H1 (cell line): ENCODE measurements at regions not wholly inside any gene's neighbourhood (a gene's known extent, or its start where the extent isn't known, plus 50 kb on each side); places are given as distances from the start of the nearest gene placed in this dataset.
"Not testable (repeated sequence)": the region's sequence is repeated elsewhere in the genome, so short reads cannot be mapped to it uniquely, and the experiment has no call there.

Experiments
- CTCF ChIA-PET: fragments of 300-600 bp; sonication (Branson Sonifier 250); formaldehyde crosslinking; loops from one replicate; lab custom pipeline; 2021; ENCODE audit not compliant: partially characterized antibody; lab: Charles Lee
- POLR2A ChIA-PET: fragments of 300-600 bp; sonication (Branson Sonifier 250); formaldehyde crosslinking; loops from one replicate; lab custom pipeline; 2021; ENCODE audit warnings: inconsistent platforms; ENCODE audit not compliant: partially characterized antibody; lab: Charles Lee
- DNase-seq, 2 experiments: peaks; one replicate each; pipeline versions ENCODE4 v3.0.0 to v3.0.0-alpha.2; 2010 to 2022; ENCODE audit warnings: low spot score in 2 of 2, low read depth in 1 of 2, mixed read lengths in 1 of 2
- FAIRE-seq: peaks from 2 replicates; lab custom pipeline; 2011; peaks lifted over from hg19 to GRCh38; lab: Jason Lieb, UNC
- H2AFZ ChIP-seq: 2 replicates; pipeline ENCODE4 v1.8.1; 2012; ENCODE audit warnings: low read length, inconsistent platforms
- H2AK5ac ChIP-seq: 2 replicates; pipeline ENCODE4 v1.6.1; 2013; ENCODE audit warnings: low read depth, low read length
- H2BK120ac ChIP-seq: replicated peaks from 2 replicates; pipeline ENCODE3; 2013; ENCODE audit warnings: low read depth, low read length, inconsistent platforms
- H2BK12ac ChIP-seq: 2 replicates; pipeline ENCODE4 v1.6.1; 2013; ENCODE audit warnings: low read depth, low read length
- H2BK15ac ChIP-seq: 2 replicates; pipeline ENCODE4 v1.6.1; 2013; ENCODE audit warnings: low read length
- H2BK20ac ChIP-seq: 2 replicates; pipeline ENCODE4 v1.6.1; 2013; ENCODE audit warnings: low read length
- H2BK5ac ChIP-seq: 2 replicates; pipeline ENCODE4 v1.6.1; 2013; ENCODE audit warnings: low read depth, low read length
- H3K14ac ChIP-seq: 2 replicates; pipeline ENCODE4 v1.6.1; 2013; ENCODE audit warnings: inconsistent platforms; ENCODE audit not compliant: insufficient read length
- H3K18ac ChIP-seq: 2 replicates; pipeline ENCODE4 v1.6.1; 2013; ENCODE audit warnings: low read length; ENCODE audit errors: extremely low read depth
- H3K23ac ChIP-seq: 2 replicates; pipeline ENCODE4 v1.6.1; 2013; ENCODE audit warnings: inconsistent platforms; ENCODE audit not compliant: insufficient read length
- H3K23me2 ChIP-seq: 2 replicates; pipeline ENCODE4 v1.6.1; 2013; ENCODE audit warnings: low read depth, low read length
- H3K27ac ChIP-seq: 2 replicates; pipeline ENCODE4 v1.6.1; 2011; ENCODE audit warnings: low read depth, low read length, inconsistent platforms
- H3K27me3 ChIP-seq, 4 experiments: replicated peaks in 1 of 4; 1 replicate in 1 of 4; 2 replicates in 3 of 4; pipeline versions ENCODE4 v1.6.1 to v1.8.1; 2011 to 2013; ENCODE audit warnings: low read length in 3 of 4, mild to moderate bottlenecking in 3 of 4, inconsistent platforms in 2 of 4, mixed read lengths in 2 of 4, moderate library complexity in 1 of 4; ENCODE audit not compliant: control insufficient read depth in 3 of 4, insufficient read depth in 3 of 4; ENCODE audit errors: extremely low read depth in 1 of 4
- H3K36me3 ChIP-seq, 4 experiments: 2 replicates each; pipeline versions ENCODE4 v1.6.1 to v1.8.1; 2011 to 2013; ENCODE audit warnings: mild to moderate bottlenecking in 4 of 4, low read length in 3 of 4, moderate library complexity in 2 of 4, control low read depth in 1 of 4, inconsistent platforms in 1 of 4; ENCODE audit not compliant: insufficient read depth in 4 of 4, control insufficient read depth in 2 of 4
- H3K4ac ChIP-seq: replicated peaks from 2 replicates; pipeline ENCODE3; 2013; ENCODE audit warnings: low read length, low read depth, mixed read lengths, inconsistent platforms; ENCODE audit not compliant: insufficient read length
- H3K4me1 ChIP-seq, 4 experiments: replicated peaks in 1 of 4; 1 replicate in 1 of 4; 2 replicates in 3 of 4; pipeline versions ENCODE4 v1.6.1 to v1.8.1; 2011 to 2013; ENCODE audit warnings: low read length in 3 of 4, inconsistent platforms in 2 of 4, mixed read lengths in 1 of 4; ENCODE audit not compliant: insufficient read depth in 4 of 4, control insufficient read depth in 3 of 4
- H3K4me2 ChIP-seq, 2 experiments: 2 replicates each; pipeline versions ENCODE4 v1.6.1 to v1.8.1; 2011 to 2013; ENCODE audit warnings: low read depth in 2 of 2, low read length in 2 of 2, control low read depth in 1 of 2, inconsistent platforms in 1 of 2, mild to moderate bottlenecking in 1 of 2; ENCODE audit not compliant: insufficient read depth in 1 of 2
- H3K4me3 ChIP-seq, 4 experiments: fragments of 200-600, 300-600 bp in 1 of 4; sonication (generic), shearing (Covaris generic), sonication (Bioruptor Twin) in 1 of 4; 2 replicates each; pipeline versions ENCODE4 v1.5.1 to v1.8.1; 2011 to 2016; ENCODE audit warnings: low read length in 4 of 4, low read depth in 3 of 4, control low read depth in 2 of 4, inconsistent platforms in 2 of 4, mild to moderate bottlenecking in 2 of 4, mixed read lengths in 1 of 4, moderate library complexity in 1 of 4; ENCODE audit not compliant: insufficient read depth in 2 of 4; ENCODE audit errors: extremely low read depth in 1 of 4
- H3K56ac ChIP-seq: replicated peaks from 2 replicates; pipeline ENCODE3; 2013; ENCODE audit warnings: low read depth, mild to moderate bottlenecking, mixed read lengths, low read length, inconsistent platforms; ENCODE audit not compliant: insufficient read length
- H3K79me1 ChIP-seq: 2 replicates; pipeline ENCODE4 v1.6.1; 2013; ENCODE audit warnings: low read depth, low read length, control low read depth
- H3K79me2 ChIP-seq, 2 experiments: 2 replicates each; pipeline versions ENCODE4 v1.6.1 to v1.8.1; 2012 to 2013; ENCODE audit warnings: low read length in 2 of 2, mild to moderate bottlenecking in 2 of 2, inconsistent platforms in 1 of 2; ENCODE audit not compliant: insufficient read depth in 2 of 2, control insufficient read depth in 1 of 2
- H3K9ac ChIP-seq, 4 experiments: replicated peaks in 1 of 4; 1 replicate in 1 of 4; 2 replicates in 3 of 4; pipeline versions ENCODE4 v1.6.1 to v1.8.1; 2011 to 2013; ENCODE audit warnings: low read depth in 3 of 4, low read length in 3 of 4, control low read depth in 2 of 4, mild to moderate bottlenecking in 2 of 4, moderate library complexity in 2 of 4, inconsistent platforms in 1 of 4; ENCODE audit errors: extremely low read depth in 1 of 4
- H3K9me3 ChIP-seq, 2 experiments: 2 replicates each; pipeline versions ENCODE4 v1.6.1 to v1.8.1; 2012 to 2013; ENCODE audit warnings: mild to moderate bottlenecking in 2 of 2, moderate library complexity in 2 of 2, control low read depth in 1 of 2, inconsistent platforms in 1 of 2, low read depth in 1 of 2, low read length in 1 of 2, mixed read lengths in 1 of 2; ENCODE audit not compliant: insufficient read depth in 2 of 2
- H4K20me1 ChIP-seq, 2 experiments: replicated peaks in 1 of 2; 2 replicates each; pipeline versions ENCODE3 to v1.8.1; 2011 to 2013; ENCODE audit warnings: inconsistent platforms in 2 of 2, low read length in 2 of 2, mild to moderate bottlenecking in 1 of 2; ENCODE audit not compliant: insufficient read depth in 2 of 2, control insufficient read depth in 1 of 2
- H4K5ac ChIP-seq: 2 replicates; pipeline ENCODE4 v1.6.1; 2013; ENCODE audit warnings: low read length, low read depth, mixed read lengths, inconsistent platforms; ENCODE audit not compliant: insufficient read length
- H4K8ac ChIP-seq: 2 replicates; pipeline ENCODE4 v1.8.0; 2013; ENCODE audit warnings: mild to moderate bottlenecking, moderate library complexity, low read length, inconsistent platforms; ENCODE audit not compliant: insufficient read depth; ENCODE audit errors: extremely low read depth
- H4K91ac ChIP-seq: replicated peaks from 2 replicates; pipeline ENCODE3; 2013; ENCODE audit warnings: low read length, mixed read lengths, inconsistent platforms; ENCODE audit not compliant: insufficient read length
- RNF2 ChIP-seq: fragments of 200-900, 300-1000 bp; sonication (generic); IDR thresholded peaks from 2 replicates; pipeline ENCODE4 v1.7.1; 2016; ENCODE audit warnings: borderline replicate concordance, low read depth, mild to moderate bottlenecking, antibody characterized with exemption, low read length; ENCODE audit not compliant: poor library complexity, severe bottlenecking; ENCODE audit errors: missing control alignments
- WGBS, 2 experiments: shearing (Covaris generic) in 1 of 2; methylation state at CpG; one replicate each; pipeline versions ENCODE4 v1.1.6 to v1.1.7; 2013 to 2015; ENCODE audit warnings: low lambda C conversion rate in 2 of 2, mixed read lengths in 2 of 2, inconsistent platforms in 1 of 2, low coverage in 1 of 2, missing lambda C conversion rate in 1 of 2; ENCODE audit not compliant: insufficient replicate concordance in 2 of 2, insufficient coverage in 1 of 2, insufficient read length in 1 of 2; ENCODE audit errors: extremely low coverage in 1 of 2, missing lambda C conversion rate in 1 of 2; 5-methylcytosine and 5-hydroxymethylcytosine counted together

- no peak for TF ChIP-seq RNF2
- TF ChIP-seq, all 59 proteins: peak for 0
These were observed 568.9 kb downstream of the SOX5 start (continued) for GRCh38 chr12:23380419-23381100.

- H4K20me1 ChIP-seq, H3K79me1 ChIP-seq, H2BK120ac ChIP-seq, H2BK5ac ChIP-seq, H2AK5ac ChIP-seq, H3K27ac ChIP-seq, H2BK20ac ChIP-seq, H4K5ac ChIP-seq, H3K36me3 ChIP-seq, H2BK15ac ChIP-seq, H3K27me3 ChIP-seq, H3K4me1 ChIP-seq, H3K9ac ChIP-seq, POLR2A ChIA-PET, H3K9me3 ChIP-seq, H4K8ac ChIP-seq, H3K4me3 ChIP-seq, H3K4ac ChIP-seq, H3K4me2 ChIP-seq, FAIRE-seq, H4K91ac ChIP-seq, H3K56ac ChIP-seq, H3K23ac ChIP-seq, H3K18ac ChIP-seq, DNase-seq, H3K79me2 ChIP-seq, H2AFZ ChIP-seq, H2BK12ac ChIP-seq, H3K14ac ChIP-seq, CTCF ChIA-PET, H3K23me2 ChIP-seq: not testable (repeated sequence)
- 93% methylated on average over 9 of the region's 9 CpGs; no CpG with 5 or more reads in 1 of the 2 experiments for WGBS, 2 experiments
These were observed 560.6 kb downstream of the SOX5 start for GRCh38 chr12:23388898-23389297.
